ENCODE measurements at regions not wholly inside any gene's neighbourhood (a gene's known extent, or its start where the extent isn't known, plus 50 kb on each side); places are given as distances from the start of the nearest gene placed in this dataset.

GRCh38 chr13:37482331-37482730 lies 116.2 kb downstream of the POSTN start:
- Histone ChIP-seq H3K9me3 (ENCODE audit: low read depth) (no peaks in the 10 kb centered on the region), H3K4me1 (ENCODE audit: low read depth) (peaks cover 6% of the 10 kb centered on the region), H3K27ac (no peak overlapping the region), H3K4me3 (no peak overlapping the region), H3K36me3 (no peaks in the 10 kb centered on the region), H3K27me3 (no peaks in the 10 kb centered on the region)
- TF ChIP-seq, protein P1, sequence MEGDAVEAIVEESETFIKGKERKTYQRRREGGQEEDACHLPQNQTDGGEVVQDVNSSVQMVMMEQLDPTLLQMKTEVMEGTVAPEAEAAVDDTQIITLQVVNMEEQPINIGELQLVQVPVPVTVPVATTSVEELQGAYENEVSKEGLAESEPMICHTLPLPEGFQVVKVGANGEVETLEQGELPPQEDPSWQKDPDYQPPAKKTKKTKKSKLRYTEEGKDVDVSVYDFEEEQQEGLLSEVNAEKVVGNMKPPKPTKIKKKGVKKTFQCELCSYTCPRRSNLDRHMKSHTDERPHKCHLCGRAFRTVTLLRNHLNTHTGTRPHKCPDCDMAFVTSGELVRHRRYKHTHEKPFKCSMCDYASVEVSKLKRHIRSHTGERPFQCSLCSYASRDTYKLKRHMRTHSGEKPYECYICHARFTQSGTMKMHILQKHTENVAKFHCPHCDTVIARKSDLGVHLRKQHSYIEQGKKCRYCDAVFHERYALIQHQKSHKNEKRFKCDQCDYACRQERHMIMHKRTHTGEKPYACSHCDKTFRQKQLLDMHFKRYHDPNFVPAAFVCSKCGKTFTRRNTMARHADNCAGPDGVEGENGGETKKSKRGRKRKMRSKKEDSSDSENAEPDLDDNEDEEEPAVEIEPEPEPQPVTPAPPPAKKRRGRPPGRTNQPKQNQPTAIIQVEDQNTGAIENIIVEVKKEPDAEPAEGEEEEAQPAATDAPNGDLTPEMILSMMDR (IDR thresholded peaks at IDR 0.05; ENCODE audit: low read depth, low read length) = no peak
- DNase-seq (ENCODE audit: low read depth in 1 of 2, low spot score in 1 of 2) = no peak

DNA sequence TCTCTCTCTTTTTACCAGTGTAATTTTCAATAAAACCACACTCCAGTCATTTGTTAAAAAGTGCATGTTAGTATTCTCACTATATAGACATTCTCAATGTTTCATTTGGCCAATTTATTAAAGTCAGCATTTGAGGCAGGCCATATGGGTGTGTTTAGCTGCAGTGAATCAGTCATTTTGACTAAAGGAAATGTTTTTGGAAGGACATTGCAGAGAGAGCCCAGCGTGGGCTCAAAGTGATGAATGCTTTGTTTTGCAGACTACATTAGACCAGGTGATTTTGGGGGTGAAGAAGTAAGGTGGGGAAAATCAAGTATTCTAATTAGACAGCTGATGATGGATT lies 116.7 kb downstream of the POSTN start:
- H3K9me3 ChIP-seq (ENCODE audit: low read depth) = no peaks in the 10 kb centered on the region
- no peaks in the 10 kb centered on the region for H3K36me3 ChIP-seq
- H3K27me3 ChIP-seq = no peaks in the 10 kb centered on the region
- peaks cover 6% of the 10 kb centered on the region for H3K4me1 ChIP-seq (ENCODE audit: low read depth)
- TF ChIP-seq, protein P1 (IDR thresholded peaks at IDR 0.05; ENCODE audit: low read depth, low read length) = no peak
- no peak overlapping the region for H3K4me3 ChIP-seq
- H3K27ac ChIP-seq = no peak overlapping the region
- no peak for DNase-seq (ENCODE audit: low read depth in 1 of 2, low spot score in 1 of 2)

DNA sequence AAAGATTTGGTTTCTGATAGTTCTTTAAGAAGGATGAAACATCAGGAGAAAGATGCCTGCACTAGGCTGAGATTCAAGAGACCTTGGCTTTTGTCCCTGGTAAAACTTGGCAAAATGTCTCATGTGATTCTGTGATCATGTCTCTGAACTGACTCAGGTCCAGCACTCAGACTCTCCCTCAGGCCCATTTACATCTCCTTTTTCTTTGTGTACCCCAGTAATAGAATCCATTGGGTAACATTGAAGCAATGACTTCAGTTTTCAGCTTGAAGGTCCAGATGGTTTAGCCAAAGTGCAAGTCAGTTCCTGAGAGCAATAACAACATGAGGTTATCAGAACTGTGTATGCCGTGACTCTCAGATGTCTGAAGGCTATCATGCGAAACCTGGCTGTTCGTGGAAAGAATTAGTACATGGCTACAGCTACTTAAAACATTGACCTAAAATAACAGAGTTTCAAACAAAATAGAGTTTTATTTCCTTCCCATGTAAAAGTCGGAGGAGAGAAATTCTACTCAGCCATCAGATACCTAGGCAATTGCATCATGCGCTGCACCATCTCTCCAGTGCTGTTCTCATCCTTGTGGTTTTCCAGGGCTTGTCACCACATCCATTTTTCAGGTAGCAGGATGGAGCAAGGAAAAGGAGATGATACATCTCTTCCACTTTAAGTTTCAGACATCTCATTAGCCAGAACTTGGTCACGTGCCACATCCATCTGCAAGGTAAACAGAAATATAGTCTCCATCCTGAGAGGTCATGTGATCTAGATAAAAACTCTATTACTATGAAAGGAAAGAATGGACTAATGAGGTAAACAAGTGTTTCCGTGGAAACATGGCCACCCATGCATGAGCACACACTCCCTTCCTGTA lies 117.3 kb downstream of the POSTN start:
- Histone ChIP-seq H3K9me3 (ENCODE audit: low read depth) (no peaks in the 10 kb centered on the region), H3K27me3 (no peaks in the 10 kb centered on the region), H3K4me1 (ENCODE audit: low read depth) (peaks cover 6% of the 10 kb centered on the region), H3K4me3 (no peak overlapping the region), H3K36me3 (no peaks in the 10 kb centered on the region), H3K27ac (no peak overlapping the region)
- TF ChIP-seq, protein P1 (IDR thresholded peaks at IDR 0.05; ENCODE audit: low read depth, low read length) = no peak
- DNase-seq (ENCODE audit: low read depth in 1 of 2, low spot score in 1 of 2) = peak in 1 of 2 donors; percentile 38

DNA sequence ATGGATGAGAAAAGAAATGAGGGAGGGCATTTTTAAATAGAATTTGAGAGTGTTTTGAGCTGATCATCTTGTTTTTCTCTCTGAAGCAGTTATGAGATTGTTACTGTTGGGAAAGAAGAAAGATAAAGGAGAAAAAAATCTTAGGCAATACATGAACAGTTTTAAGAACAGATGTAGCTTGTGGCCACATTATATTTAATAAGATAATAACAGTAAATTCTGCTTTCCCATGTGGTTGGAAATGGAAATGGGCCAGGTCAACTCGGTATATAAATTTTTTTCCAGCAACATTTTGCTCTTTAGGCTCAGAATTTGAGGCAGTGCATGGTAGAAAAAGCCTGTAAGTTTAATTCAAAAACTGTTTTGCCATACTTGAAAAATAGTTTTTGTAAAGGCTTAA lies 118.7 kb downstream of the POSTN start:
- Histone ChIP-seq H3K4me3 (no peak overlapping the region), H3K36me3 (no peaks in the 10 kb centered on the region), H3K9me3 (ENCODE audit: low read depth) (no peaks in the 10 kb centered on the region), H3K27me3 (no peaks in the 10 kb centered on the region), H3K27ac (no peak overlapping the region), H3K4me1 (ENCODE audit: low read depth) (peaks cover 6% of the 10 kb centered on the region)
- TF ChIP-seq, protein P1 (IDR thresholded peaks at IDR 0.05; ENCODE audit: low read depth, low read length) = no peak
- peak in 1 of 2 donors; percentile 66 for DNase-seq (ENCODE audit: low read depth in 1 of 2, low spot score in 1 of 2)

- H3K27ac ChIP-seq = no peak overlapping the region
- H3K4me1 ChIP-seq (ENCODE audit: low read depth) = no peaks in the 10 kb centered on the region
- TF ChIP-seq, protein P1 (IDR thresholded peaks at IDR 0.05; ENCODE audit: low read depth, low read length) = no peak
- peak in 1 of 2 donors; percentile 15 for DNase-seq (ENCODE audit: low read depth in 1 of 2, low spot score in 1 of 2)
- no peak overlapping the region for H3K4me3 ChIP-seq
- H3K36me3 ChIP-seq = no peaks in the 10 kb centered on the region
- no peaks in the 10 kb centered on the region for H3K9me3 ChIP-seq (ENCODE audit: low read depth)
- H3K27me3 ChIP-seq = no peaks in the 10 kb centered on the region
Observed at GRCh38 chr13:37476874-37477273, 121.7 kb downstream of the POSTN start.
